ENCODE measurements at regions not wholly inside any gene's neighbourhood (a gene's known extent, or its start where the extent isn't known, plus 50 kb on each side); places are given as distances from the start of the nearest gene placed in this dataset.

- Histone ChIP-seq H3K36me3 (ENCODE audit: control insufficient read depth in 1 of 2, insufficient read depth in 2 of 2, low read length in 2 of 2) (no peaks in the 10 kb centered on the region), H3K79me2 (ENCODE audit: insufficient read depth, low read length) (no peaks in the 10 kb centered on the region), H3K9me3 (ENCODE audit: control insufficient read depth in 1 of 2, insufficient read depth in 1 of 2, low read depth in 1 of 2, low read length in 2 of 2) (no peaks in the 10 kb centered on the region), H3K27me3 (ENCODE audit: insufficient read depth, low read length) (no peaks in the 10 kb centered on the region), H3K9me2 (ENCODE audit: insufficient read depth) (no peaks in the 10 kb centered on the region), H3K9ac (ENCODE audit: low read length) (no peak overlapping the region), H3K4me2 (ENCODE audit: low read length) (no peak overlapping the region), H2AFZ (ENCODE audit: low read depth, low read length, poor library complexity, severe bottlenecking) (no peak overlapping the region), H3K4me1 (ENCODE audit: control insufficient read depth in 1 of 2, insufficient read depth in 2 of 2, low read length in 2 of 2) (no peaks in the 10 kb centered on the region), H3K27ac (ENCODE audit: low read depth, low read length) (no peak overlapping the region), H4K20me1 (ENCODE audit: insufficient read depth) (no peaks in the 10 kb centered on the region), H3K4me3 (replicated peaks in 1 of 2; ENCODE audit: low read depth in 1 of 2, low read length in 2 of 2) (no peak overlapping the region)
- ChIA-PET POLR2A (no interaction called here), RAD21 (ENCODE audit: low non-redundant PET in 1 of 2, low total read pairs in 2 of 2, uncharacterized antibody in 2 of 2, unreplicated experiment in 2 of 2) (no interaction called here), CTCF (no interaction called here)
- DNase-seq (ENCODE audit: low read depth, low spot score) (no peak), ATAC-seq (no peak)
- TF ChIP-seq EZH2phosphoT487 (IDR thresholded peaks at IDR 0.05; ENCODE audit: borderline replicate concordance), result no peak
- BruUV-seq (replicated peaks), result no TSS peak
- intact Hi-C loops (cut with micrococcal nuclease), result no loop called here
Measured at GRCh38 chr18:8458546-8459215, 150.6 kb upstream of the RAB12 start.

DNA sequence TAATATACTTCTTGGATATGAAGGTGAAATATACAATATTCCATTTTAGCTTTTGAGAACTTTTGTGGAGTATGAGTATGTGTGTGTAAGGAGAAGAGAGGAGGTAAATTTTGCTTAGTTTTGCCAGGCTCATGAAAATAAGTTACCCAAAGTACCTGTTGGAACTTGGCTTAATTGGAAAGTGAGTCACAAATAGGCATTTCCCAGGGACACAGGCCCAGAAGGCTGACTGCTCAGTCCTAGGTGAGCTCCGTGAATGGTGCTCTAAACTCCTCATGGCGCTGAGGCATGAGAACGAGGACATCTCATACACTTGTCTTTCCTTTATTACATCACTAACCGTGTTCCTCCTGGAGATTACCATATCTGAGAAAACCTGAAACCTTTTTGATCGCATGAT, 148.5 kb upstream of the RAB12 start:
- no peak overlapping the region for H3K4me3 ChIP-seq (replicated peaks in 1 of 2; ENCODE audit: low read depth in 1 of 2, low read length in 2 of 2)
- H3K9ac ChIP-seq (ENCODE audit: low read length), result no peak overlapping the region
- TF ChIP-seq SRF (IDR thresholded peaks at IDR 0.05; ENCODE audit: low read depth) (no peak), TCF7L2 (IDR thresholded peaks at IDR 0.05; ENCODE audit: borderline replicate concordance, extremely low read depth, insufficient read depth, insufficient read length) (no peak), CBX3 (IDR thresholded peaks at IDR 0.05; ENCODE audit: low read depth) (no peak), CEBPB (IDR thresholded peaks at IDR 0.05; ENCODE audit: low read depth) (no peak), YY1 (IDR thresholded peaks at IDR 0.05; ENCODE audit: extremely low read depth, insufficient replicate concordance, low read depth, low read length) (no peak), FOSL1 (IDR thresholded peaks at IDR 0.05; ENCODE audit: low read depth) (no peak), SIN3A (IDR thresholded peaks at IDR 0.05; ENCODE audit: low read depth) (no peak), EGR1 (IDR thresholded peaks at IDR 0.05; ENCODE audit: low read depth) (no peak), EZH2 (IDR thresholded peaks at IDR 0.05) (no peak), ZFX (IDR thresholded peaks at IDR 0.05) (no peak), POLR2AphosphoS5 (IDR thresholded peaks at IDR 0.05; ENCODE audit: low read depth, low read length) (no peak), ELF1 (IDR thresholded peaks at IDR 0.05; ENCODE audit: borderline replicate concordance, low read depth) (no peak)
- TF ChIP-seq, protein P1, sequence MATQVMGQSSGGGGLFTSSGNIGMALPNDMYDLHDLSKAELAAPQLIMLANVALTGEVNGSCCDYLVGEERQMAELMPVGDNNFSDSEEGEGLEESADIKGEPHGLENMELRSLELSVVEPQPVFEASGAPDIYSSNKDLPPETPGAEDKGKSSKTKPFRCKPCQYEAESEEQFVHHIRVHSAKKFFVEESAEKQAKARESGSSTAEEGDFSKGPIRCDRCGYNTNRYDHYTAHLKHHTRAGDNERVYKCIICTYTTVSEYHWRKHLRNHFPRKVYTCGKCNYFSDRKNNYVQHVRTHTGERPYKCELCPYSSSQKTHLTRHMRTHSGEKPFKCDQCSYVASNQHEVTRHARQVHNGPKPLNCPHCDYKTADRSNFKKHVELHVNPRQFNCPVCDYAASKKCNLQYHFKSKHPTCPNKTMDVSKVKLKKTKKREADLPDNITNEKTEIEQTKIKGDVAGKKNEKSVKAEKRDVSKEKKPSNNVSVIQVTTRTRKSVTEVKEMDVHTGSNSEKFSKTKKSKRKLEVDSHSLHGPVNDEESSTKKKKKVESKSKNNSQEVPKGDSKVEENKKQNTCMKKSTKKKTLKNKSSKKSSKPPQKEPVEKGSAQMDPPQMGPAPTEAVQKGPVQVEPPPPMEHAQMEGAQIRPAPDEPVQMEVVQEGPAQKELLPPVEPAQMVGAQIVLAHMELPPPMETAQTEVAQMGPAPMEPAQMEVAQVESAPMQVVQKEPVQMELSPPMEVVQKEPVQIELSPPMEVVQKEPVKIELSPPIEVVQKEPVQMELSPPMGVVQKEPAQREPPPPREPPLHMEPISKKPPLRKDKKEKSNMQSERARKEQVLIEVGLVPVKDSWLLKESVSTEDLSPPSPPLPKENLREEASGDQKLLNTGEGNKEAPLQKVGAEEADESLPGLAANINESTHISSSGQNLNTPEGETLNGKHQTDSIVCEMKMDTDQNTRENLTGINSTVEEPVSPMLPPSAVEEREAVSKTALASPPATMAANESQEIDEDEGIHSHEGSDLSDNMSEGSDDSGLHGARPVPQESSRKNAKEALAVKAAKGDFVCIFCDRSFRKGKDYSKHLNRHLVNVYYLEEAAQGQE (IDR thresholded peaks at IDR 0.05; ENCODE audit: low read depth), result no peak
- H3K79me2 ChIP-seq (ENCODE audit: insufficient read depth, low read length), result no peaks in the 10 kb centered on the region
- no peaks in the 10 kb centered on the region for H3K36me3 ChIP-seq (ENCODE audit: control insufficient read depth in 1 of 2, insufficient read depth in 2 of 2, low read length in 2 of 2)
- no peak overlapping the region for H3K4me2 ChIP-seq (ENCODE audit: low read length)
- H2AFZ ChIP-seq (ENCODE audit: low read depth, low read length, poor library complexity, severe bottlenecking), result no peak overlapping the region
- no peaks in the 10 kb centered on the region for H3K9me3 ChIP-seq (ENCODE audit: control insufficient read depth in 1 of 2, insufficient read depth in 1 of 2, low read depth in 1 of 2, low read length in 2 of 2)
- no peaks in the 10 kb centered on the region for H3K9me2 ChIP-seq (ENCODE audit: insufficient read depth)
- no peaks in the 10 kb centered on the region for H3K4me1 ChIP-seq (ENCODE audit: control insufficient read depth in 1 of 2, insufficient read depth in 2 of 2, low read length in 2 of 2)
- no peaks in the 10 kb centered on the region for H4K20me1 ChIP-seq (ENCODE audit: insufficient read depth)
- ChIA-PET POLR2A (no interaction called here), CTCF (no interaction called here), RAD21 (ENCODE audit: low non-redundant PET in 1 of 2, low total read pairs in 2 of 2, uncharacterized antibody in 2 of 2, unreplicated experiment in 2 of 2) (no interaction called here)
- intact Hi-C loops (cut with micrococcal nuclease), result no loop called here
- no peaks in the 10 kb centered on the region for H3K27me3 ChIP-seq (ENCODE audit: insufficient read depth, low read length)
- no peak overlapping the region for H3K27ac ChIP-seq (ENCODE audit: low read depth, low read length)
- DNase-seq (ENCODE audit: low read depth, low spot score), result no peak
- no TSS peak for BruUV-seq (replicated peaks)
- no peak for ATAC-seq
